Tongue (tissue), 1 donor: ENCODE measurements at regions not wholly inside any gene's neighbourhood (a gene's known extent, or its start where the extent isn't known, plus 50 kb on each side); places are given as distances from the start of the nearest gene placed in this dataset.

ENCODE experiments used
- DNase-seq: peaks from one replicate; pipeline ENCODE4 v3.0.0-alpha.2; 2015

GRCh38 chr14:65250162-65250495 is 147.8 kb upstream of the MAX start:
- no peak for DNase-seq

DNA sequence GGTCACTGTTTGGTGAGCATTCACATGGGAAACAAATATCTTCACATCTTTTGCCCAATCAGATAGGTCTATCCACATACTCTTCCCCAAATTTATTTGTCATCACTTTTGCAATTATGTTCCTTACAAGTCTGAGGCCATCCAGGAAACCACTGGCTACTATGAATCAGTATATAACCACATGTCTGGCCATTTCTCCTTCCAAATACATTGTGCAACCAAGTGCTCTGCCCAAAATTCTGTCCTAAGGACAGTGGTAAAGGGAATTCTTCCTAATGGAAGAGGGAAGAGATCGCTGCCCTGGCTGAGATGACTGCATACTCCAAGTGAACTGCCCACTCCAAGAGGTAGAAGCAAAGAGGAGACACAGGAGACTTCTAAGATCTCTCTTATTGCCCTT is 148.9 kb upstream of the MAX start:
- DNase-seq, result no peak

- DNase-seq, result no peak
Observed at GRCh38 chr14:65252482-65253255, 150.4 kb upstream of the MAX start.

- DNase-seq, result no peak
Observed at GRCh38 chr14:65255029-65255545, 152.8 kb upstream of the MAX start.

- DNase-seq, result peak; percentile 82
Observed at GRCh38 chr14:65255583-65256461, 153.5 kb upstream of the MAX start.

GRCh38 chr14:65256714-65257113 is 154.4 kb upstream of the MAX start:
- DNase-seq, result no peak

DNA sequence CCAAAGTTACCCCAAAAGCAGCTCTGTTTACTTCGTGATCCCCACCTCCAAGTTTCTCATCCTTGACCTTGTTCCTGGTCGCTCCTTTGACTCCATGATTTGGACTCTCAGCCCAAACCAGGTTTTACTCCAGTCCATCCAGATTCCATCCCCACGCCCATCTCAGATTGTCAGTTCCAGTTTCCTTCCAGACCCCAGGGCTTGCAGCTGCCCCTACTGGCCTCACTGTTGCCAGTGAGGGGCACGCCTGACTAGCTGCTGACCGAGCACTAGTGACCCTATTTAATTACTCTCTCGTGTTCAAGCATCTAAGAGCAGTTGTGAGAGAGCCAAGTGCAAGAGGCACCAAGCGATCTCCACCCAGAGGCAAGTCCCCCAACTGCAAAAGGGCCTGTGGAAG is 155.1 kb upstream of the FUT8 start:
- no peak for DNase-seq

GRCh38 chr14:65258391-65258790 is 154.1 kb upstream of the FUT8 start:
- no peak for DNase-seq

GRCh38 chr14:65259000-65259399 is 153.5 kb upstream of the FUT8 start:
- DNase-seq, result no peak

DNA sequence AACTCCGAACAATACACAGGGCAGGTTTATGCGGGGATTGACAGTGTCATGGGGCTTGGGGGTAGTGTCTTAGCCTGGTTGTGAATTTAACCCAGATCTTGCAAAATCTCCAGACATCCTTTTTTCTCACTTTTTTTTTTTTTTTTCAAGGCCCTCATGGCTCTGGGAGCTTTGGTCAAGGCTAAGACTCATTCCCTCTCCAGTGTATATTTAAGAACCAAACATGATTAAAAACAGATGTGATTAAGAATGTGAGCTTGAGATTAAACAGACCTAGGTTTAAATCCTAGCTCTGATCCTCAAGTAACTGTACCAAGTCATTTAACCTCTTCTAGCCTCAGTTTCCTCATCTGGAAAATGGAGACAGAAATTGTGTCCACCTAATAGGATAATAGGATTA is 151.7 kb upstream of the FUT8 start:
- no peak for DNase-seq

DNA sequence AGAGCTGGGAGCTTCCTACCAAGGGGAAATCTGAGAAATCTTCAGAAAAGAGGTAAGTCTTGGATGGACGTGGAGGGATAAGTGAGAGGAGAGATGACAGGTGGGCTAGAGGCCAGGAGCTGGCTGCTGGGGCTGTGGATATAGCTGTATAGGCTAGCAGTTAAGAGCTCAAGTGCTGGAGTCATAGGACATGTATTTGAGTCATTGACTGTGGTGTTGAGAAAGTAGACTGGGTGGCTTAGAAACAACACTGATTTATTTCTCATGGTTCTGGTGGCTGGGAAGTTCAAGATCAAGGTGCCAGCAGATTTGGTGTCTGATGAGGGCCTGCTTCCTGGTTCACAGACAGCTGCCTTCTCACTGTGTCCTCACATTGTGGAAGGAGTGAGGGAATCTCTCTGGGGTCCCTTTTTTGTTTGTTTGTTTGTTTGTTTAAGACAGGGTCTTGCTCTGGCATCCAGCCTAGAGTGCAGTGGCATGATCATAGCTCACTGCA is 151.1 kb upstream of the FUT8 start:
- no peak for DNase-seq

DNA sequence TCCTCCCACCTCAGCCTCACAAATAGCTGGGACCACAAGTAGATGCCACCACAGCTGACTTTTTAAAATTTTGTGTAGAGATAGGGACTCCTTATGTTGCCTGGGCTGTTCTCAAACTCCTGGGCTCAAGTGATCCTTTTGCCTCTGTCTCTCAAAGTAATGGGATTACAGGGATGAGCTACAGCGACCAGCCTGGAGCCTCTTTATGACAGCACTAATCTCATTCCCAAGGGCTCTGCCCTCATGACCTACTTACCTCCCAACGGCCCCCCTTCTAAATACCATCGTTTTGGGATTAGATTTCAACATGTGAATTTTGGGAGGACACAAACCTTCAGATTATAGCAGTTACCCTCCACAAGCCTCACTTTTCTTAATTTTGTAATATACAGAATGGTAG is 150.6 kb upstream of the FUT8 start:
- DNase-seq, result no peak

DNA sequence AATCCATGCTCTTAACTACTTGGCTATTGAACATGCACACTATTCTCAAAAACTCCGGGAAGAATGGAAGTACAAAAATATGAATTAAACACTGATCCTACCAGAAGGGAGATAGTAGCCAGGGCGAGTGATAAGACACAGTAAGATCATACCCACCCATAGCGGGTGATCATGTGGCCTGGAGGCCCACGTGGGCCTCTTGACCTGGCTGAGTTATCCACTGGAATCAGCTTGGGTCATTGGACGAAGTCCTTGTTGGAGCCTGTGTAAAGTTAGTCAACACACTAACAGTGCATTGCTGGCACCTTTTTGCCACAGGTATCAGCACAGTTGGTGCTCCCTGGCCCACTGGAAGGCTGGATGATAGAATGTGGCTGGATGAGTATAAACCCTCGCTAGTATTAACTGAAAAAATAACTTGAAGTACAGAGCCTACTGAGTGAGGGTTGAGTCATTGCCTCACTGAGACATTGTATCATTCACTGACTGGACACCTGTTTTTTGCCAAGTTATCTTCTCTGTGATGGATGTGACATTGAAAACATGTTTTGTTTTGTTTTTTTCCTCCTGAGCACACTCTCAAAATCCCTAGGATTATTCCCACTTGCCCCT is 149.2 kb upstream of the FUT8 start:
- DNase-seq, result no peak

DNA sequence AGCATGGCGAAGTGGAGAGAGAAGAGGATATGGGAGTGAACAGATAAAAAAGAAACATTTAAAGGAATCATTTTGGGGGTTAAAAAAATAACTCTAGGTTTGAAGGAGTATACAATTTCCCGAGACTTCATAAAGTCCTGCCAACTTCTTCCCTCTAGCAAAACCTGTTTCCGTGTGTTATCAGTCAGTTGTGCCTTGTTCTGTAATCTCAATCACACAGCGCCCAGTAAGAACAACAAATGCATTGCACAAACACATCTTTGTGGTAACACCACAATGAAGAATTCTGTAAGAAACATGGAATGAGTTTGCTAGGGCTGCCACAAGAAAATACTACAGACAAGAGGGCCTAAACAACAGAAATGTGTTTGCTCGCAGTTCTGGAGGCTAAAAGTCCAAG is 144.7 kb upstream of the FUT8 start:
- no peak for DNase-seq

GRCh38 chr14:65268594-65268993 is 143.9 kb upstream of the FUT8 start:
- DNase-seq, result no peak

- DNase-seq, result no peak
Observed at GRCh38 chr14:65269732-65270131, 142.8 kb upstream of the FUT8 start.

DNA sequence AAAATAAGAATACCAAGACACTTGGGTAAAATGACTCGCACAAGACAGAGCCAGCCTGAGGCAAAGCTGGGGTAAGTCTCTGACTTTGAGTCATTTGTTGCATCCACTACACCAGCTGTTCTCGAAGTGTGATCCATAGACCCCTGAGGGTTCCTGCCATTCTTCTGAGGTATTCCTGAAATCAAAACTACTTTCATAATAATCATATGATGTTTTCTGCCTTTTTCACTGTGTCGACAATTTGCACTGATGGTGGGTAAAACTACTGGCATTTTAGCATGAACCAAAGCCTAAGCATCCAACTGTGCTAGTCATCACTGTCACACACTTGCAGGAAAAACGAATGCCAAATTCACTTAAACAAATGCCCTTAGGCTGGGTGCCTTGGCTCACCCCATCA is 135.5 kb upstream of the FUT8 start:
- no peak for DNase-seq

- no peak for DNase-seq
Observed at GRCh38 chr14:65277580-65278270, 134.8 kb upstream of the FUT8 start.

- no peak for DNase-seq
Observed at GRCh38 chr14:65278589-65278988, 133.9 kb upstream of the FUT8 start.

DNA sequence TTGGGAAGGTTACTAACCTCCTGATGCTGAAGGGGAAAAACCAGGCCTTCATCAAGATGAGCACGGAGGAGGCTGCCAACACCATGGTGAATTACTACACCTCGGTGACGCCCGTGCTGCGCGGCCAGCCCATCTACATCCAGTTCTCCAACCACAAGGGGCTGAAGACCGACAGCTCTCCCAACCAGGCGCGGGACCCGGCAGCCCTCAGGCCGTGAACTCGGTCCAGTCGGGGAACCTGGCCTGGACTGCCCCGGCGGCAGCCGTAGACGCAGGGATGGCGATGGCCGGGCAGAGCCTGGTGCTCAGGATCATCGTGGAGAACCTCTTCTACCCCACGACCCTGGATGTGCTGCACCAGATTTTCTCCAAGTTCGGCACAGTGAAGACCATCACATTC is 133.0 kb upstream of the FUT8 start:
- no peak for DNase-seq

DNA sequence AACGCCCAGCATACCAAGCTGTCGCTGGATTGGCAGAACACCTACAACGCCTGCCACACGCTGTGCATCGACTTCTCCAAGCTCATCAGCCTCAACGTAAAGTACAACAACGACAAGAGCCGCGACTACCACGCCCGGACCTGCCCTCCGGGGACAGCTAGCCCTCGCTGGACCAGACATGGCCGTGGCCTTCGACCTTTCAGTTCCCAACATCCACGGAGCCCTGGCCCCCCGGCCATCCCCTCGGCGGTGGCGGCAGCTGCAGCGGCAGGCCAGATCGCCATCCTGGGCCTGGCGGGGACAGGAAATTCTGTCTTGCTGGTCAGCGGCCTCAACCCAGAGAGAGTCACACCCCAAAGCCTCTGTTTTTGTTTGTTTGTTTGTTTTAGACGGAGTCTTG is 132.6 kb upstream of the FUT8 start:
- DNase-seq, result no peak

- no peak for DNase-seq
Observed at GRCh38 chr14:65280653-65281052, 131.9 kb upstream of the FUT8 start.
